ENCODE measurements at regions not wholly inside any gene's neighbourhood (a gene's known extent, or its start where the extent isn't known, plus 50 kb on each side); places are given as distances from the start of the nearest gene placed in this dataset.
"Not testable (repeated sequence)": the region's sequence is repeated elsewhere in the genome, so short reads cannot be mapped to it uniquely, and the experiment has no call there.

DNA sequence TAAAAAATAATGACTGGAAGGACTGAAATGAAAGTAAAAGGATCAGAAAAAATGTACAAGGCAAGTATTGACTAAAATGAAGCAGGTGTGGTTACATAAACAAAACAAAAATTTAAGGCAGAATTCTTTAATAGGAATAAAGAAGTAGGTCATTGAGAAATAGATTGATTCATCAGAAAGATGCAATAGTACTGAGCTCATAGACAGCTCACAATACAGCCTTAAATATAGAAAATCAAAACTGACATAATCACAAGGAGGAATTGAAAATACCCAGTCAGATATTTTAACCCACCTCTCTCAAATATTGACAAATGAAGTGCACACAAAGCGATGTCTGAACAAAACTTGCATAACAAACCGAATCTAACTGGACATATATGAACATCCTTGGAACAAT, 366.8 kb upstream of the DPYD start:
- DNase-seq (ENCODE audit: low spot score) = no peak

DNA sequence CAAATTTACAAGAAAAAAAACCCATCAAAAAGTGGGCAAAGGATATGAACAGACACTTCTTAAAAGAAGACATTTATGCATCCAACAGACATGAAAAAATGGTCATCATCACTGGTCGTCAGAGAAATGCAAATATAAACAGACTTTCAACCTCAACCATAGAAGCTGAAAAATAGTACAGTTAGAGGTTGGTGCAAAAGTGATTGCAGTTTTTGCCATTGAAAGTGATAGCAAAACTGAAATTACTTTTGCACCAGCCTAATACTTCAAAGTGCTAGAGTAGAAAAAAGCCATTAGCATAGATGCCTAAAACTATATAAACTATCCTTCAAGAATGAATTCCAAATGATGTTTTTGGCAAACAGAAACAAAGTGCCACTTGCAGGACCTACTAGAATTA, 365.8 kb upstream of the DPYD start:
- DNase-seq (ENCODE audit: low spot score) = no peak

DNA sequence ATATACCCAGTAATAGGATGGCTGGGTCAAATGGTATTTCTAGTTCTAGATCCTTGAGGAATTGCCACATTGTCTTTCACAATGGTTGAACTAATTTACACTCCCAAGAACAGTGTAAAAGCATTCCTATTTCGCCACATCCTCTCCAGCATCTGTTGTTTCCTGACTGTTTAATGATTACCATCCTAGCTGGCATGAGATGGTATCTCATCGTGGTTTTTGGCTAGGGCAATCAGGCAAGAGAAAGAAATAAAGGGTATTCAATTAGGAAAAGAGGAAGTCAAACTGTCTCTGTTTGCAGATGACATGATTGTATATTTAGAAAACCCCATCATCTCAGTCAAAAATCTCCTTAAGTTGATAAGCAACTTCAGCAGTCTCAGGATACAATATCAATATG, 364.5 kb upstream of the DPYD start:
- DNase-seq (ENCODE audit: low spot score) = not testable (repeated sequence)

DNA sequence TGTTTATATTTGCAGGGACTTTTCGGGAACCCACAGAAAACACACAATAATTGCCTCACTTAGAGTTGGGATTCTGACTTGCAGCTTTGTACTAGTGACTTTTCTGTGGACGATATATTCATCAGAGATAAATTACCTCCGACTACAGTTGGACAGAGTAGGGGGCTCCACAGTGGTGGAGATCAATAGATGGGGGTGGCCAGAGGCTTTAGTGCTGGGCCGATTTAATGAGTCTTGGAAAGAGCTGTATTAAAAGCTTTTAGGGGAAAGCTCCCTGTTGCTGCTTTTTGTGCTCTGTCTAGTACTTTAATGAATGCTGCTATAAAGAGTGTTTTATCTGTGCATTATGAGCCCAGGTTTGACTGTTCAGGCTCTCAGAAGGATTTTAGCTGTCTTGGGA, 359.2 kb upstream of the DPYD start:
- no peak for DNase-seq (ENCODE audit: low spot score)

DNA sequence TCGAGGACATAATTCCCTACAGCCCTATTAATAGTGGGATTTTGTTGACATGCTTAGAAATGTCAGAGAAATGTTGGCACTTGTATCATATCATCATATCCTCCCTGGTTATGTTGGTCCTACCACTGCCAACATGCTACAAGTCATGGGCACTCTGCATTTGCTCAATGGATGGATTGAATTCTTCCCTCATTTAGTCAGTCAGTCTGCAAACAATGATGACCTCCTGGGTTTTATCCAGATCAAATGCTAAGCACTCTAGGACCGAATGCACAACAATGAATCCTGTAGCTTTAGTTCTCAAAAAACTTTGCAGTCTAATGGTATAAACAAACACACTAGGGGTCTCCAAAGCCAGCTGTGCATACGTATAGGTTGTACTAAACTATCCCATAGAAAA, 357.2 kb upstream of the DPYD start:
- no peak for DNase-seq (ENCODE audit: low spot score)

DNA sequence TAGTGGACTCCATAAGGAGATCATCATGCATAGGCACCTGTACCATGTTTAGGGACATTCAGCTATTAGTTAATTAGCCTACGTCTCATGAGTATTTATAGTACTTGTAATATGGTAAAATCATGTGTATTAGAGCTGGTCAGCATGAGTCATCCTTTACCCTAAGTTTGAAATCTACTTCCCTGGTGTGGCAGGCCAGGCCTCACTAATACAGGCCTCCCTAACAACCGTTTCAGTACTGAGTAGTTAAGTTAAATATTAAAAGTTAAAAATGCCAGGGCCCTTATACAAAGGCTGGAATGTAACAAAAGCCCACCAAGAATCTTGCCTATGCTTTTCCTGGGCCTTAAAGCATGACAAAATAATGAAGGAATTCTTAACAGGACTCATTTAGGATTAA, 356.3 kb upstream of the DPYD start:
- DNase-seq (ENCODE audit: low spot score) = no peak

DNA sequence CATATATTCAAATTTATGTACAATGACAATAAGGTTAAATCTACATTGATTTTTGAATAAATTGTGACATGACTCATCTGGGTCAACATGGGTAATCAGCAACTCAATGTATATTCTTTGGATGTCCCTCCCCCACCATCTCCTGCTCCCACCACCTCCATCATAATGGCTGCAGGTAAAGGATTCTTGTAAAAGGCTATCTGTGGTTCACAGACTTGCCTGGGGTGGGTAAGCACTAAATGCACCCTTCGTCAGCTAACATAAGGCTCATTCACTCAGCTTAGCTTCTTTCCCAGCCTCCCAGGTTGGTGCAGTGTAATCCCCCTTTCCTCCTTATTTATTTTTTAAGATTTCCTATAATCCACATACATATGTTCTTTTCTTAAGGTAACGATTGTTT, 355.7 kb upstream of the DPYD start:
- no peak for DNase-seq (ENCODE audit: low spot score)

DNA sequence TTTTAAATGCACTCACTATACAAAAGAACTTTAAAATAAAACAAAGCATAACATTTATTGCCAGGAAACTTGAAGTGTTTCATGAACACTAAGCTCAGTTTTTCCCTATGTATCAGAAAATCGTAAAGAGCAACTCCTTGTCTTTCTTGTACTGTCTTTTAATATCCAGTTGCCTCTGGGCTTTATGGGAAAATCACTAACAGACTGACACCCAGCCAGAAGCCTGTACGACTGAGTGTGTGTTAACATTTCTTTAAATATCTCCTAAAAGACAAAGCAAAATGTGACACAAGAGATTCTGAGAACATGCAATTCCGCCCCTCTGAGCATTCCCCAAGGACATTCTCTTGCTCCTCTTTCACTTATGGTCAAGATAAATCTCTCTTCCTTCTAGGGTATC, 347.5 kb upstream of the DPYD start:
- no peak for DNase-seq (ENCODE audit: low spot score)

DNA sequence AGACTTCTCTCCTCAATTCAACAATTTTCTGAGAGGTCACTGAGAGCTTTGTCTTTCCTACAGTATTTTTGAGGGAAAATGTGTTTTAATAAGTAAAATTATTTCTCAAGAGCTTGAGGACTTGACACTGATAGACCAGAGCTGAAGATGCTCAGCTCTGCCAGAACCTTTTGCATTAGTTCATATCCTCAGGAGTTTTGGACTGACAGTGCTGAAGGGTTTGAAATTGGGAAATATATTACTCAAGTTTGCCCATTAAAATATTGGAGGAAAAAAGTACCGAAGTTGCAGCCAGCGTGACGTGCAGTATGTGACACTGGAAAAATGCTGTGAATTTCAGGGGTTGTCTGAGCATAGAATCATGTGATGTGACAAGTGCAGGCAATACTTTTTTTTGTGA, 346.6 kb upstream of the DPYD start:
- no peak for DNase-seq (ENCODE audit: low spot score)

DNA sequence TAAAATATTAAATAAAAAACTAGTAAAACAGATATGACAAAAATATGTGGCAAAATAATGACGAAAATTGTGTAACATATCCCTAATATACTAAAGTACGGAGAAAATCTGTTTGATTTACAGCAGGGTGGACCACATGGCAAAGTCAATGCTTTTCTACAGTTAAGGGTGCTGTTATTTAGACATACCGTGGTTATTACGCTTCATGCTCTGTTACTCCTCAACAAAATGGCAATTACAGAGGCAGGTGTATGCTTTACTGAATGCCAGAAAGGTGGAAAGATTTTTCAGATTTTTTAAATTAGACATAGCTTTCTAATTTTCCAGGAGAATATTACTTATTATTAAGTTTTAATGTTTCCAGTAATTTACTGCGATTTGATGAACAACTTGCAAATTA, 343.9 kb upstream of the DPYD start:
- DNase-seq (ENCODE audit: low spot score) = no peak

DNA sequence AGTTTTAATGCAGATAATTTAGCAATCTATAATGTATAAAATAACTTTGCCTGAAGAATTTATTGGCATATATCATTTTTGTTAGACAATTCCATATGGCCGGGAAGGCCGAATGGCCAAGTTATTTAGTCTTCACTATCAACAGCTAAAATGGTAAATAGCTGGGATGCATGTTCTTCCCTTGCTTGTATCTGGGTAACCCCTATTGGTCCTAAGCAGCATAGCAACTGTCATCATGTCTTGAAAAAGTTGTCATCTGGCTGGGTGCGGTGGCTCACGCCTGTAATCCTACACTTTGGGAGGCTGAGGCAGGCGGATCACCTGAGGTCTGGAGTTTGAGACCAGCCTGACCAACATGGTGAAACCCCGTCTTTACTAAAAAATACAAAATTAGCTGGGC, 340.0 kb upstream of the DPYD start:
- no peak for DNase-seq (ENCODE audit: low spot score)

DNA sequence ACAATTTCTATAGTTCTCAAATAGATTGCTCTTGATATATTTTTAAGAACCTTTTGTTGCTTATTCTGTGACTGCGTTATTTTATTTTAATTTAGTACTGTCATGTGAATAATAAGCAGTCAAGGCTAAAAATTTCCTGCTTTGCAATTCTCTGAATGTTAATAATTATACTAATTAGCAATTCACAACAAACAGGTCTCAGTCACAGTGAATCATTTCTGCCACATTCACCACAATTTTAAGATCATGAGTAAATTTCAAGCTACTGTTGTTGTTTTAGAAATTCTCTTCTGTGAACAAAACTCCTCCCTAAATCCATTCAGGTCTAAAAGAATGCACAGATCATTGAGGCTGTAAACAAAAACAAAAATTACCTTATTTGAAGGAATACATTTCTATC, 339.6 kb upstream of the DPYD start:
- DNase-seq (ENCODE audit: low spot score) = no peak

DNA sequence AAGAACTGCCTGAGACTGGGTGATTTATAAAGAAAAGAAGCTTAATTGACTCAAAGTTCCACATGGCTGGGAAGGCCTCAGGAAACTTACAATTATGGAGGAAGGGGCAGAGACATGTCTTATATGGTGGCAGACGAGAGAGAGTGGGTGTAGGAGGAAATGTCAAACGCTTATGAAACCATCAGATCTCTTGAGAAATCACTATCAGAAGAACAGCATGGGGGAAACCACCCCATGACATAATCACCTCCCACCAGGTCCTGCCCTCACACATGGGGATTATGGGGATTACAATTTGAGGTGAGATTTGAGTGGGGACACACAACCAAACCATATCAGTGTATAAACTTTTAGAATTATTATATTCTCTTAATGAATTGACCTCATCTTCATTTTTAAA, 335.9 kb upstream of the DPYD start:
- no peak for DNase-seq (ENCODE audit: low spot score)

DNA sequence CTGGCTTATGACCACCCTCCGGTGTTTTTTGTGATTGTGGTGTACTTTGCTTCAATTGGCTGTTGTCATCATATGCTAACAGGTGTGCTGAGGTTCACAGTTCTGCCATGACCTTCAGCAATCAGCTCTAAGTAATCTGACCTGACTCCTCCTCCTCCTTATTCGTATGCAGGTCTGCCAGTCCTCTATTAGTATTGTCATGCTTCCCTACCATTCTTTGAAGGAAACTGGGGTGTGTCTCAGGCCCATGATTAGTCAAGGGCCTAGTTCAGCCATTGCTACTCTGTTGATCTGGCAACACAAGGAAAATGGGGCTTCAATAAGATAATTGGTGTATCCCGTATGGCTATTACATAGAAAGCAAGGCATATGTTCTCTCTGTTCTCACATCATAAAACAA, 332.3 kb upstream of the DPYD start:
- DNase-seq (ENCODE audit: low spot score) = no peak

DNA sequence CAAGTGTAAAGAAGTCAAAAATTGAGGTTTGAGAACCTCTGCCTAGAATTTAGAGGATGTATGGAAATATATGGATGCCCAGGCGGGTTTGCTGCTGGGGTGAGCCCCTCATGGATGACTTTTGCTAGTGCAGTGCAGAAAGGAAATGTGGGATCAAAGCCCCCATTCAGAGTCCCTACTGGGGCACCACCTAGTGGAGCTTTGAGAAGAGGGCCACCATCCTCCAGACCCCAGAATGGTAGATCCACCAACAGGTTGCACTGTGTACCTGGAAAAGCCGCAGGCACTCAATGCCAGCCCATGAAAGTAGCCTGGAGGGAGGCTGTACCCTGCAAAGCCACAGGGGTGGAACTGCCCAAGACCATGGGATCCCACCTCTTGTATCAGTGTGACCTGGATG, 330.7 kb upstream of the DPYD start:
- DNase-seq (ENCODE audit: low spot score) = no peak

DNA sequence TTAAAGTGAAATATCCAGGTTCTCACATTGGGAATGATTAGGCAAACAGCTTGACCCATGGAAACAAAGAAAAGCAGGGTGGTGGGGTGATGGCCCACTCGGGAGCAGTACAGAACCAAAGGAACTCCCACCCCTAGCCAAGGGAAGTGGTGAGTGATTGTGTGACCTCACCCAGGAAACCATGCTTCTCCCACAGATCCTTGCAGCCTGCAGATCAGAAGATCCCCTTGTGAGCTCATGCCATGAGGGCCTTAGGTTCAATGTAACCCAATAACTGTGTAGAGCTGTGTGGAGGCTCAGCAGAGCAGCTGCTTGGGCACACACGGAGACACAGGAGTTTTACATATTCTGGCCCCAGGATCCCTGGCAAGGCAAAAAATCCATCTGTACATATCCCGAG, 311.8 kb upstream of the DPYD start:
- no peak for DNase-seq (ENCODE audit: low spot score)

DNA sequence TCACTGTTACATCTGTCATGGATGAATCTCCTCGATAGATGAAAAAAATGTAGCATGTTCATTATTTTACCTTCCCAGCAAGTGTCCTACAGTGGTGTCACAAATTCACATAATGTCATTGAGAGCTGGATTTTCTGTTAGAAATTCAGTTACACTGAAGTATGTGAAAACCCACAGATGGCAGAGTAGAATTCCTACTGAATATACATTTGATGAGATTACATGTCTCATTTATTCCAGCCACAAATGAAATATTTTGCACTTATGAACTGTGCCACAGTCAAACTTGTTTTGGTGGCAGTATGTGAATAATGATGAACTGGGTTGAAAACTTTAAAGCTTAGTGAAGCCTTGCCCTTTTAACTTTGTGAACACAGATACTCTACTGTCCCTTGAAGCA, 301.9 kb upstream of the DPYD start:
- DNase-seq (ENCODE audit: low spot score) = no peak

DNA sequence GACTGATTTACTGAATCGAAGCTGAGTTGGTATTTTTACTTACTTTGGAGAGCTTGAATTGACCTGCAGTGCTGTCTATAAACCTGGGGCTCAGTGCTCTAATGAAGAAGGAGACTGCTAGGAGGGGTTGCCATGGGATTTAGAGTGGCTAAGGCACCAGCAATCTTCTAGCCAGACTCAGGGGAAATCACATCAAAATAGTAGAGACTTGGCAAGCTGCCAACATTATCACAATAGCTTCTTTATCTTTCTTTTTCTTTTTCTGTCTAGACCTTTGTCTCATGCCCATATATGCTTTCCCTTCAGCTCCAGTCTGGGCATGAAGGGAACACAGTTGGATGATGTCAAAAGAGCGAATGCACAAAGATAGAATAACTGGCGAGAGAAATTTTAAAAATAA, 301.1 kb upstream of the DPYD start:
- peak; percentile 4 for DNase-seq (ENCODE audit: low spot score)

DNA sequence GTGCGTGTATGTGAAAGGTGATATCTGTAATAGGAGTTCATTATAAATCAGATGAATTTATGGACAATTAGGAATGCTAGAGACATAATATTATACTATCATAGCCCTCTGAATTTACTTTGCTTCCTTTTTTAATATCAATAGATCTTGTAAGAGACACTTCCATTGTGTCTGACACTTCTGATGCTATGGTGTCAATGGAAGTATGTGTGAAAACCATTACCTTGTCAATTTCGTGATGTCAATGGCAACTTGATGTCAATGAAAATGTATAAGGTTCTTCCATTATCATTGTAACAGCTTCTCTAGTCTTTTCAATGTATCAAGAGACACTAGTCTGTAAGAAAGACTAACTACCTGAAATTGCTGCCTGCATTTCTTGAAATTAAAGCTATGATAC, 296.8 kb upstream of the DPYD start:
- DNase-seq (ENCODE audit: low spot score) = no peak

DNA sequence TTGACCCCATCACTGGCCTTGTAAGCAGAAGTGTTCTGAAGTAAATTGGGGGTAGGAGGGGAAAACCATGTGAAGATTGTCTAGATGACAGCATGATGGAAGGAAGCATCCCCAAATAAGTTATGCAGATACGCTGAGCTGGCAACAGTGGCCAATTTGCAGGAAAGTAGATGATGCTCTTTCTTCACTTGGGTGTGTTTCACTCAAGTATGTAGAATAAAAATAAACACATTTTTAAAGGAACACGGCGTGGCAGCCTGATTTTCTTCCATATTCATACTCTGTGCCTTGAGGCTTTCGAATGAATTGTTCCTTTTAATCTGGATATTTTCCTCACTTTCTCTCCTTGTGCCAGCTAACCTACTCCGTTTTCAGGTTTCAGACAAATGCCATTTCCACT, 295.5 kb upstream of the DPYD start:
- DNase-seq (ENCODE audit: low spot score) = no peak

DNA sequence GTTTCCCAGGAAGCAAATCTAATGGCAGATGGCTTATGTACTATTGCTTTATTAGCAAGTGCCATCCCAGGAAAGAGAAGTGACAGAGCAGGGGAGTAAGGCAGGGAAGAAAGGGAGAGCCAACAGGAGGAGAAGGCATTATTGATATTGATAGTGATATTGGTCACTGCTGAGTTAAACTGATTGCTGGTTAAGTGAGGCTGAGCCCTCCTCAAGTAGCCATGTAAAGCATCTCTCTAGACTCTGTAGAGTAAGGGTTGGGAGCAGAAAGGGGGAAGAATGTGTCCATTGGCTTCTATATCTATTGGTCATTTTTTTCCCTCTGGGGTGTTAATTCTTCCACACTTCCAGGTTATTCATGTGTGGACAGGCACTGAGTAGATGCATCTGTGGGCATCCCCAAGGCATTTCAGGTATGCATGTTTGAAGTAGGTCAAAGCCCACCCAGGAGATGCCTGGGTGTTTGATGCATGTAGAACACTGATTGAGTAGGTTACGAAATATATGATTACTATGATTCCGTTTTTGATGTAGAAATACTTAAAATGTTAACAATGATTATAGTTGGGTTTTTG, 290.5 kb upstream of the DPYD start:
- no peak for DNase-seq (ENCODE audit: low spot score)

DNA sequence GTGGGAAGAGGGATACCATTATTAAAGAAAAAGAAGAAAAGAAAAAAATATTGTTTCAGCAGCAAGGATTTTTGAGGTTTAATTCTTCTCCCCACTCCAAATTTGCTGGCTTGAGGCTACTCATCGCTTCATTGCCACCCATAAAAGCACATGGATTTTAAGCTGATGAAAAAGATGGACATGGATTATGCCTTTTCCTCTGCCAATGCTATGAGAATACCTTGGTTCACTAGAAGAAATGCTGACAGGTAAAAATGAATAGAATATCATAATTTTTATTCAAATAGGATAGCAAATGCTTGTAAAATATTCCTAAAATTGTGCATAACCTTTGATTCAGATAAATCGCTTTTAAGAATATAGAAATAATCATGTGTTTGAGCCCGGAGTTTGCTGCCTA, 289.7 kb upstream of the DPYD start:
- no peak for DNase-seq (ENCODE audit: low spot score)

DNA sequence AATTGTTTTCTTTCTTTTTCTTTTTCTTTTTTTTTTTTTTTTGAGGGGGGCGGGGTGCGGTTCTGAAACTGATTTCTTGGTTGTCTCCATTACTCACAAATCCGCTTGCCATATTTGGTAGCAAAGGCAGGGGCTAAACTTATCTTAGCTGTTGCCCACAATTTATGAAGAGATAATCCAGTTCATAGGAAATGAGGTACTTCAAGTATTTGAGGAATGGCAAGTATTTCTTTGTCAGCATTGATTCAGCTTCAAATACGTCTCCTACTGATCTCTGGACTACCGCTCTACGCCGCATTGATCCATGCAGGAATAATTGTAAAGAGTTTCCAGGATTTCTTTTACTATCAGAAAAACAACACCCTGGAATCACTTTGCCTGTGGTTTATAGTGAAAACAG, 289.2 kb upstream of the DPYD start:
- no peak for DNase-seq (ENCODE audit: low spot score)

DNA sequence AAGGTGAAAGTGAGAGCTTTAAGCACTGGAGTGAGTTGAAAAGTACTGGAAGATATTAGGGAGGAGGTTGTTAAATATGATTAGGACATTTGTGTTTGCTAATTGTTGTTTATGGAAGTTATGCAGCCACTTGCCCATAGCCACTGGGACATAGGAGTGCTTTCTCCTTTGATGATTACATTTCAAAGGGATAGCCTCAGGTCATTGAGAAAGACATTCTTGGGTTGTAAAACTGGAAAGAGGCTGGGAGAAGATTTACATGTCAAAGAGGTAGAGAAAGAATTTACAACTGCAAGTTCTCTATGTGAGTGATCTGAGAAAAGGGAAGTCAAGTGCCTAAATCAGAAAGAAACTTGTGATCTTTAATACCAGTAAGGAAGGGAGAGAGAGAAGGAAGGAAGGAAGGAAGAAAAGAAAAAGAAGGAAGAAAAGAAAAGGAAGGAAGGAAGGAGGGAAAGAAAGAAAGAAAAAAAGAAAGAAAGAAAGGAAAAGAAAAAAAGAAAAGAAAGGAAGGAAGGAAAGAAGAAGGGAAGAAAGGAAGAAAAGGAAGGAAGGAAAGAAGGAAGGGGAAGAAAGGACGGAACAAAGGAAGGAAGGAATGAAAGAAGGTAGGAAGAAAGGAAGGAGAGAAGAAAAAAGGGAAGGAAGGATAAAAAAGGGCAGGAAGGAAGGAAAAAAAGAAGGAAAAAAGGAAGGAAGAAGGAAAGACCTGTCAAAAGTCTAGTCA, 284.6 kb upstream of the DPYD start:
- no peak for DNase-seq (ENCODE audit: low spot score)

DNA sequence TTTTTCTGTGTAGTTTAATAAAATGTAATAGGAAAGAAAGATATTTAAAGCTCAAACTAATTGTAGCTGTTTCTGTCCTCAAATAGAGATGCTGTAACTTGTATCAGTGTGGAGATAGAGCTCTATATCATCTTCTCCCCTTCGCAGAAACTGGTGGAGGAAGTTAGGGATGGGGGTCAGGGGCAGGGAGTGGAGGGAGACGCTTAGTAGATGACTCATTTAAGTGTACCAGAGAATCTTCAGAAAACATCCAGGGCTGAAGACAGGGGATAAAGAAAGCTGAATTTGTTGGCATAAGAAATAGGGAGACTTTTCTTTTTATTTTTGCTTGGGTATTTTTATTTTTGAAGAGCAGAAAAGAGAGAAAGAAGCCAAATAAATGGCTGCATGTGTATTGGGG, 282.6 kb upstream of the DPYD start:
- DNase-seq (ENCODE audit: low spot score) = no peak

All from NAMALWA (cell line).